ENCODE measurements at regions not wholly inside any gene's neighbourhood (a gene's known extent, or its start where the extent isn't known, plus 50 kb on each side); places are given as distances from the start of the nearest gene placed in this dataset.

DNA sequence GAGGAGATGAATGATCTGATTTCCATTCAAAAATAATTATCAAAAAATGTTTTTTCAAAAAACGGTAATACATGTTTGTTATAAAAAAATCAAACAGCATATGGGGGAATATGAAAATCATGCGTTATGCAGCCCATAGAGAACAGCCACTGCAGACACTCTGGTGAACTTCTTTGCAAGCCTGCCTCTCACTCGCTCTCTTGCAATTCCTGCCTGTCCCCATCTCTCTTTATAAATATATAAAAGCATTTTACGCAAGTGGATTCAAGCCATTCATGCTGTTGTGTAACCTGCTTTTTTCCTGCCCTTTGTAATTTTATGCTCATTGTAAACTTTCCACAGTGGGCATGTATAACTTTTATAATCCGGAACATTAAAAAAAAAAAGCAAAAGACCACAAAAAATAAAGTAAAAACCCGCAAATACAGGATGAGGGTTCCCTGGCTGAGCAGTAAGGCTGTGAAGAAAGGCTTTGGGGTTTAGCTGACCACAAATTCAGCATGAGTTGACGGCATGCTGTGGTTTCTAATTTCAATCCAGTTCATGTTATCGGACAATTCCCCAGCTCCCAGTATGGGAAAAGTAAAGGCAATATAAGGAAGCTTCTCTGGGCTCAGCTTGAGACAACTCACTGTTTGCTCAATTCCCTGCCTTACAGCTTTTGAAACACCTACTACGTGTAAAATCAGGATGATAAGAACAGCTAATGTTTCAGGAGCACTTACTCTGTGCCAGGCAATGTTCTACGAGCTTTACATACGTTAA is 52.8 kb upstream of the ZBTB40 start:
- in situ Hi-C loops (cut with HindIII; ENCODE audit: low sequenced_read_pairs), result no loop called here

DNA sequence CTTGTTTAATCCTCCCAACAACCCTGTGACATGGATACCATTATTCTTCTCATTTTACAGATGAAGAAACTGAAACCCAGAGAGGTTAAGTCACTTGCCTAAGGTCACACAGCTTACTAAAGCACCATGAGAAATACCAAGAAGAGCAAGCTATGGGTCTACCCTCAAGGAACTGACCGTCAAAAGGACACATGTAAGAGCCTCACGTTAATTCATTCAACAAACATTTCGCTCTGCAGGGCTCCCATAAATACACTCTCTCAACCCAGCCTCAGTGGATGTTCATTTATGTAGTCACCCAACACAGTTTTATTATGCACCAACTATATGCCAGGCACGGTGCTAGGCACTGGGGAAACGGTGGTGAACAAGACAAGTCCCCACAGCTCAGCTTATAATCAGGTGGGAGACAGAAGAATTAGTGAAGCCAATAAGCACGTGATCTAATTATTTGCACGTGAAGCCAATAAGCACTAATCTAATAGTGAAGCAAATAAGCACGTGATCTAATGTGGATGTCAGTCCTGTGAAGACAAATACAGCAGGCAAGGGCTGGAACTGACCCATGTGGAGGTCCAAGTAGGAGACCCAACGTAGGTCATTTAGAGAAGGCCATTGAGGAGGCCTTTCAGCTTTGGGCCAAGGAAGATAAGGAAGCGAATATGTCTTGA is 52.1 kb upstream of the ZBTB40 start:
- in situ Hi-C loops (cut with HindIII; ENCODE audit: low sequenced_read_pairs), result no loop called here
